Stimulated activated naive CD4-positive, alpha-beta T cell (primary cell): ENCODE measurements at regions not wholly inside any gene's neighbourhood (a gene's known extent, or its start where the extent isn't known, plus 50 kb on each side); places are given as distances from the start of the nearest gene placed in this dataset.
"Not testable (repeated sequence)": the region's sequence is repeated elsewhere in the genome, so short reads cannot be mapped to it uniquely, and the experiment has no call there.

Experiments
- DNase-seq, 6 experiments: peaks; one replicate each; lab custom pipeline; 2025; lab: John Stamatoyannopoulos, UW

DNA sequence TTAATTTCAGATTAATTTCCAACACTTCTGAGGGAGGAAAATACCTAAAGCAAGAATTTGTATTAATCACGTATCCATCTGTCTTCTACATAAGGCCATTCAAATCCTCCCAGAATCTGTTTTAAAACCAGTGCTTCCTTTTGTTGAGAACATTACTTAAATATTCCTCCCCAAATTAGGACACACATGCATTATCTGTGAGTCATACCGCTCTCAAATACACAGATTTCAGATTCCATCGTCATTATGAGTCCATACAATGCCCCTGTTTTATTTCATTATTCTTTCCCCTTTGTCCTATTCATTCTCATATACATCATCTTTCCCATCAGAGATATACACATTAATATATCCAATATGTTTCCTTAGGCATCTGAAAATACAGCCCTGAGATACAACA lies 57.3 kb upstream of the PRSS12 start:
- no peak for DNase-seq

DNA sequence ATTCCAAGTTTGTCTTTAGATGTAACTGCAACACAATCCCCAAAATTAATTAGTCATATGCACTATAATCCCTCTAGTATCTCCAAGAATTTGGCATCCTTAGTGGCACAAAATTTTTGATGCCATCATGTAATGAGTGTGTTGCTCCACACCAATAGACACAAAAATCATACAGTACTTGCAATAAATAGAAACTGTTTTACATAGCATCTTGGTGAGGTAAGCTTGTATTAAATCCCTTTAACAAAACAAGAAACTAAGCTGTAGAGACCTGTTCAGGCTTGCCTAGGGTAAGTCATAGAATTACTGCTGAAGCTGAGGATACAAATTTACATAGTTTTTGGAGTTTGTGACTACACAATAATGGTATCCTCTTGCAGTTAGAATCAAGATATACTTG lies 64.5 kb upstream of the PRSS12 start:
- no peak for DNase-seq

DNA sequence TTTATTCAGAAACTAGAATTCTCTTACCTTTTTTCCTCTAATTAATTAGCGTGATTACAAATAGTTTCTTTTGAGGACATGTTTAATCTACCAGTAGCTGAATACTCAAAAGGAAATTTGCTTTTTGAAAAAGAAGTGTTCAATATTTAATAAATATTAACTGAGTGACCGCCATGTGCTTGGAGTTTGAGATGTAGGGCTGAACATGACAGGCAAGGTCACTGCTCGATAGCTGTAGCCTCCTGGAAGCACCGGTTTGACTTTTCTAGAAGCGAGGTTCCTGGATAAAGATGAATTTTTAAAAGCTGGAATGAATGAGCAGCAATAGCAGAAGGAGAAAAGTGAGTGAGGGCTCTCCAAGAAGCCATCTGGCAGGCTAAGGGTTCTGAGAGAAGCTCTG lies 65.0 kb upstream of the PRSS12 start:
- DNase-seq, result not testable (repeated sequence)

DNA sequence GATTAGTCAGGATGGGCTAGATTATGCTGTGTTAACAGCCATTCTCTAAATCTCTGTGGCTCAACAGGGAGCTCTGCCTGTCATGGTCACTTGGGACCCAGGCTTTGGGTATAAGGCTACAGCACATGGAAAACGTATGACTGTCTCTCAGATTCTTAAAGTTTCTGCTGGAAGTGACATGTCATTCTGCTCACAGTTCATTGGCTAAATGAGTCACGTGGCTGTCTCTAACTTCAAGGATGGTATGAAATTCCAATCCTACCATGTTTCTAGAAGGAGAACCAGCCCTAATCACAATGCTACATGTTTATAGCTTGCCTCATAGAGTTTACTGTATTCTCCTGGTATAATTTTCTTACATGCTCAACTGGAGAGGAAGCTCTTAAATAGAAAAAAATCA lies 65.6 kb upstream of the PRSS12 start:
- not testable (repeated sequence) for DNase-seq

DNA sequence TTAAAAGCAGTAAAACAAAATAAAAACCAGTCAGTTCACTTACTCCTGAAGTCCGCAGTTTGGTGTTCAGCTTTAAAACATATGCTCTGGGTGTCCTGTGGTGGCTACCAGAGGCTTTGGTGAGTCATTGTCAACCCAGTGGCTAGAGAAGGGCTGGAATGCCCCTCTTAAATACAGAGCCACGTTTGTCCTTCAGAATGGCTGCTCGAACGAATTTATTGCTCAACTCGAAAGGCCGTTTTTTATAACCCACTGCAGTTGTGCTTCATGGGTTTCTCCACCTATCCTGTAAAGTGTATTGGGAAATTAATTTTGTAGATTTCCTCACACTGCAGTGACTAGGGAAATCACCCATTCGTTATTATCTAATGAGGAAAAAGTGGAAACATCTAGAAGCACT lies 66.8 kb upstream of the PRSS12 start:
- not testable (repeated sequence) for DNase-seq

DNA sequence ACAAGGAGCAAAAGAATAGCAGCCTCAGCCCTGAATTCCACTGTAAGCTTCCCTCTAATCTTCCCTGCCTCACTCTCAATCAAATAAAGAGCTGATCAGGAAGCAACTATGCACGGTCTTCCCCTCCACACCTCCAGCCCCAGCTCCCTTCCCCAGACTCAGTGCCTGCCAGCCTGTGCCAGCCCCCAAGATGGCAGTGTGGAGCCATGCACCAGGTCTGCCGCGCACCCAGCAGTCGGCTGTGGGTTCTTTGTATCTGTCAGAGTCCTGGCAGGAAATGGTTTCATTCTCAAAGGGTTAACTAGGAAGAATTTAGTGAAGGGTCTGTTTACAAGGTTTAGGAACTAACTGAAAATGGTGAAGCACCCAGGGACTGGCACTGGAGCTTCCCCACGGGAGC lies 71.3 kb upstream of the PRSS12 start:
- peak in 5 of 6 experiments; percentile 1 to 16 (median 4) for DNase-seq

DNA sequence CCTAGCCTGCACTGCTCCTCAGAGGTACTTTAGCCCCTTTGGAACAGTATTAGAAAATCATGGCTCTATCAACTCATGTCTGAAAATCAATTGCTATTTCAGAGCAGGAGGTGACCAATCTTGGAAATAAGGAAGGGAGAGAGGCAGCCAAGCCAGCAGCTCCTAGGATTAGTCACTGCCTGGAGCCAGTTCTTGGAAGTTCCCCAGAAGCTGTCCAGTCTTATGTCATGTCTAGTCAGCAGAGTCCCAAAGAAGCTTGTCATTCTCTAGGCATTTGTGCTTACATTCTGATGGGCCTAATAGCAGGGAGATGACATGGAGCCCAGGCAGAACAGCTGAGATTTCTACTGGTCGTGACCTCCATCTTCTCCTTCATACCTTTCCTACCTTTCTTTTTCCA lies 76.1 kb upstream of the PRSS12 start:
- not testable (repeated sequence) for DNase-seq

DNA sequence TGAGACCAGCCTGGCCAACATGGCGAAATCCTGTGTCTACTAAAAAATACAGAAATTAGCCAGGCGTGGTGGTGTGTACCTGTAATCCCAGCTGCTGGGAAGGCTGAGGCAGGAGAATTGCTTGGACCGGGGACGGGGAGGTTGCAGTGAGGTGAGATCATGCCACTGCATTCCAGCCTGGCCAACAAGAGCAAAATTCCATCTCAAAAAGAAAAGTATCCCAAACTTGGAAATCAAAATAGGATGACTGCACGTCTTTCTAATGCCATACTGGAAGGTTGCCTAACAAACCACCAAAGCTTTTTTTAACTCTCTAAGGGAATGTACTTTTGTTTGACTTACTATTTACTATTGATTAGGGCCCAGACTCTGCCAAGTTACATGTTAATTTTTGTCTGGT lies 79.6 kb upstream of the PRSS12 start:
- DNase-seq, result not testable (repeated sequence)

DNA sequence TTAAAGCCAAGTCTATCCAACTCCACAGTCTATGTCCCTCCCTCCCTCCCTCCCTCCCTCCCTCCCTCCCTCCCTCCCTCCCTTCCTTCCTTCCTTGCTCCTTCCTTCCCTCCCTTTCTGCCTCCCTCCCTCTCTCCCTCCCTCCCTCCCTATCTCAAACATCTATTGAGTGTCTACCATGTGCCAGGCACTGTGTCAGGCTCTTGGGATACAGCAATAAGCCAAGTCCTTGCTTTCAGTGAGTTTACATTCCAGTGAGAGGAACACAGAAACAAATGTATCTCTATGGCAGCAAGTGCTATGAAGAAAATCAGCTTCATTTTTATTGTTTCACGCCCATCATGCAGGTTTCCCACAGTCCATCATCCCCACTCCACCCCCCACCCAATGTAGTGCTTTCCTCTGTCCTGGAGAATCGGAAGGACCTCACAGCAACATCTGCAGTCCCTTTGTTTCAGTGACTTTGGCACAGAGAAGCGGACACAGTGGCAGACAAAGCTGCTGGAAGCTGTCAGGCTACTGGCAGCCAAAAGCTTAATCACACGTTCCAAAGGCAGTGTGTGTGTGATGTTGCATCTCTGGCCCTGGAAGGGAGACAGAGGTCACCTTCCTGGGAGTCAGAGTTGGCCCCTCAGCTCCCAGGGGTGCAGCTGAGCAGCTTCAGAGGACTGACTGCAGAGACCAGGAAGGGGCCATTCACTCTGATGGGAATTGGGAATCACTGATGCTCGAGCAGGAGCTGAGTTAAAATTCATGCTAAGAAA lies 81.0 kb upstream of the PRSS12 start:
- not testable (repeated sequence) for DNase-seq

DNA sequence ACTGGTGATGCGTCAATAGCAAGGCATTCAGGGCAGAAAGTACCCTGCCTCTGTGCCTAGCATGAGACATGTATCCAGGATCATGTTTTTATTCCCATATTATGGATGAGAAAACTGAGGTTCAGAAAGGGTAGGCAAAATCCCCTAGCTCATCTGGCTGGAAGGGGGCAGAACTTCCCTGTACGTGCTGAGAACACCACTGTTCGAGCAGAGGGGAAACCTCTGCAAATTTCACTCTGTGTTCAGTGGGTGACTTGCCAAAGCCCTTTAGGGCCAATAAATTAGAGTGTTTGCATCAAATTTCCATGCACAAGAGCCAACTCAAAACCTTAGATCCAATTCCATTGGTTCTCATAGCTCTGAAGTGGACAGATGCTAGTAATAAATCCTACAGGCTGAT lies 82.6 kb upstream of the PRSS12 start:
- DNase-seq, result not testable (repeated sequence)

DNA sequence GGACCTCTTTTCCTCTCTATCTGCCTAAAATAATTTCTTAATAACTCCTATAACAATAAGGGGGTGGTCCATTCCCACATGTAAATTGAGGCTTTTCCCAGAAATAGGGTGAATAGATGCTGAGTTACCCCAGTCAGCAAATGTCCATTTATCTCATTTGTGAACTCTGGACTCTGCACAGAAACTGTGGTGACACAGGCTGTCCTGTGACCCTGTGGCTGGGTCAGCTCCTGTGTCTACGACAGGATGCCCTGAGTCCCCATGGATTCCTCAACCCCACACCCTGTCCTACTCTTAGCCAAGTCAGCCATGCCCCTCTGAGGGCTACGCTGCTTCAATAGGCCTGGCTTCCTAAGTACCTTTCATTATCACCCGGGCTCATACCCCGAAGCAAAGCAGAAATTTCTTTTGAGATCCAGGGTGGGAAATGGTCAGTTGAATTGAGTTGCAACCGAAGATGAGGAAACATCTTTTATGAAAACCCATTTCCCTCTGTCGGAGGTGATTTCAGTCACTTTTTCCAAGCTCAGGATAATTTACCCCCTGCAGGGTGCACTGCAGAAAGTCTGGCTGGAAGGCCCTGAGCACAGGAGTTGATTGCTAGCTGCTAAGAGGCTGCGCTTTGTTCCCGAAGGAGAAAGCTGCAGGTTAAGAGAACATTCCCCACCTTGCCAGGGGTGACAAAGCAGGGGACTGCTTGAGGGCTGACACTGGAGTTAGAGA lies 89.5 kb upstream of the PRSS12 start:
- not testable (repeated sequence) for DNase-seq

DNA sequence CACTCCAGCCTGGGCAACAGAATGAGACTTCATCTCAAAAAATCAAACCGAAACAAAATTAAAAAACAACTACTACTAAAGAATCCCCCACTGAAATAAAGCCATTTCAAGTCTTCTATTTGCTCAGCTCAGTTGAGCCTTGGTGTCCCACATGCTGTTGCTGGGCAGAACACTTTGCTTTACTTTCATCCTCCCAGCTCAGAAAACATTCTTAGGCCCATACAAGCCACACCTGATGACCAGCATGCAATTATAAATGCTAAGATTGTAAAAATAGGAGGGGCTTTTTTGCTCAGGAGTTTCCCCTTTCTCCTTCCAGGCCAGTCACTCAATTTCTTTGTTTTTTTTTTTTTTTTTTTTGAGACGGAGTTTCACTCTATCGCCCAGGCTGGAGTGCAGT lies 94.6 kb upstream of the PRSS12 start:
- not testable (repeated sequence) for DNase-seq

DNA sequence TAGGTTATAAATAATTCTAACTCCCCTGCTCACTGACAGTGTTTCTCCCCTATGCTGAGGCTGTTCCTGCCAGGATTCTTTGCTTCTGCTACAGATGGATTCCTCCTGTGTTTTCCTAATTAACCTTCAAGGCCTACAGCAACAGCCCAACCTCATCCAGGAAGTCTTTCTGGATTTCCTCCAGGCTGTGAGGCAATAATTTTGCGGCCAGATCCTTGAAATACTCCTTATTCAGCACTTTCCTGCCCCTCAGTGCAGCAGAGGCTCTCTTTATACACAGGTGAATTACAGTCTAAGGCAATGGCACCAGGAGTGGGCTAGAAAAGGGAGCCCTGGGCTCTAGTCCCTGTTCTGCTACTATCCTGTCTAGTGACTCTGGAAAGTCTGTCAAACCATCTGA lies 102.1 kb upstream of the PRSS12 start:
- DNase-seq, result not testable (repeated sequence)

DNA sequence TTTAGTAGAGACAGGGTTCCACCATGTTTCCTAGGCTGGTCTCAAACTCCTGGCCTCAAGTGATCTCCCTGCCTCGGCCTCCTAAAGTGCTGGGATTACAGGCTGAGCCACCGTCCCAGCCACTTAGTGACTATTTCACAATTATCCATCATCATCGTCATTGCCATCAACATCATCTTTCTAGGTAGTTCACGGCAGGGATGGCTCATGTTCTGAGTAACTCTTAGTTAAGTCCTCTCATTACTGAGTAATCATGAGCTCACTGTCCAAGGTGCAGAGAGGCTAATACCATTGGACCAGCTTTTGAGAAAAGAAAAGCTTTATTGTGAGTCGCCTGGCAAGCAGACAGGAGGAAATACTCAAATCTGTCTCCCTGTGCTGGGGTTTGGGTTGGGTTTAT lies 108.6 kb upstream of the PRSS12 start:
- DNase-seq, result not testable (repeated sequence)

DNA sequence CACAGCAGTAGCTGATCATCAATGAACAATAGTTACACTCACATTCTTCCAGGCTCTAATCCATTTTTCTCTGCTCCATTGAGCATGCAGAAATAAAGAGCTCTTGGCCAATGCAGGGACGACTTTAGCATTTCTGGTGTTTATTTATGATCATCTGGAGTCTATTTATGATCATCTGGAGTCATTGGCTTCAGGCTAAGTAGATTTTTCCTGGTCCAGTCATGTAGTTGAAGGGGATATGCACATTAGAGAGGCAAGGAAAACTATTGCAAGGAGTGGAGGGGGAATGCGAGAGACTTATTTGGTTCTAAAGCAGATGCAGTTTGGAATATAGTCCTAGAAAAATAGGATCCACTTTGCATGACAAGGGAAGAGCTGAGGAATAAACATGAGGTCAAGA lies 113.0 kb upstream of the PRSS12 start:
- not testable (repeated sequence) for DNase-seq

DNA sequence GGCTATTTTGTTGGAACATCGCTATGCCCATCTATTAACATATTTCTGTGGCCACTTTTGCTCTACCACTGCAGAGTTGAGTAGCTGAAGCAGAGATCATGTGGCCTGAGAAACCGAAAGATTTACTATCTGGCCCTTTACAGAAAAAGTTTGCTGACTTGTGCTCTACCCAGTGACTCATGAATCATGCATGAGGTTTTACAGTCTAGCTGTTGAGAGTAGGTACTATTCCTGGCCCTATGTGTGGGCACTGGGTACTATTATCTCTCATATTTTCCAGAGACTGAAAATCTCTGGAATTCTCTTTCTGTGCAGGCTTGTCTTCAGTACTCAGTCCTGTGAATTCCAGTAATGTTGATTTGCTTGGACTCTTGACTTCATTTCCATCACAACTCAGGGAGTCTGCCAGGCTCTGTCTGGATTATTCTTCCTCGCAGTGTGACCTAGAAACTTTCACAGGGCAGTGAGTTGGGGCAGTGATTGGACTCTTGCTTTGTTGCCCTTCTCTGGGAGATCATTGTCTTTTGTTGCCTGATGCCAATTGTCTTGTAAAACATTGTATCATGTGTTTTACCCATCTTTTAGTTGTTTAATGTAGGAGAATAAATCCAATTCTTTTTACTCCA lies 121.3 kb upstream of the PRSS12 start:
- not testable (repeated sequence) for DNase-seq

DNA sequence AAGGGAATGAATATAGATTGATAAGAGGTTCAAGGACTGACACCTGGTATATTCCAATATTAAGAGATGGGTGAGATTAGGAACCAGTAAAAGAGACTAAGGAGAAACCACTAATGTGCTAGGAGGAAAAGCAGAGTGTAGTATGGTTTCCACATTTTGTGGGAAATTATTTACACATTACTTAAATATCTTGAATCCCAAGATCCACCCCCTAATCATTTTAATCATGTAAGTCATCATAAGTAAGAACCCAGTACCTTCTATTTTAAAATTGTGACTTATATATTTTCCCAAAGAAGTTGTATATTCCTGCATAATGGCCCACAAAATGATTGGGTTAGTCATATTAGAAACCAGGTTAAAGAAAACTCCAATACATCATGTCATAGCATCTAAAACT lies 122.0 kb upstream of the PRSS12 start:
- DNase-seq, result not testable (repeated sequence)

DNA sequence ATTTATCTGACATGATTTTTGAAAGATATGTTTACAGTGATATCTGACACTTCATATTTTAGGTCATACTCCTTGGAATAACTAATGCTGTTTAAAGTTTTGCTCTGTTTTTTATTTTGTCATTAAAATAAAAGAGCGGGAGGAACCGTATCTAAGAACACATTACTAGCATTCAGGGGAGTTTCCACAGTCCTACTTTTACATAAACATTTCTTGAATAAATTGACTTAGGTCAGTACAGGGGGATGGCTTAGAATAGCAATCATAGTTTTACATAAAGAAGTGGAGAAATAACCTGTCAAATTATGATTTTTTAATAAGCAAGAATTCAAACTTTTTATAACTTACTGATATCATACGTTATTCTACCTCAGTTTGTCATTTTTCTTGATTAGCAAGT lies 123.1 kb upstream of the PRSS12 start:
- DNase-seq, result not testable (repeated sequence)

DNA sequence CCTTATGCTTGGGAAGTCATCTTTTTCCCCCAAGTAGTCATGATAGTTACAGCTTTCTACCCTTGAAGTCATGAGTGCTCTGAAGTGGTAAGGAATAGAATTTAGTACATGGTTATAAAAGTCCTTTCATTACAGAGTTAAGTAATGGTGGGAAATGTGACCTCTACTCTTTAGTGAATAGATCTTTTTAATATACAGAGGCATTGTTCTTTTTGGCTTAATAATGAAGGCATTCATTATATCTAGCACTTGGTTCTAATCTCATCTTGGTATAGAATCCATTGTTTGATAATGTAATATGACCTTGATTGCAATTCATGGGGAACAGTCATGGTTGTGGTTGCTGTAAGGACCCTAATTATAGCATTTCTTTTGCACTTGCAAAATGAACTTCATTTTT lies 125.0 kb upstream of the PRSS12 start:
- not testable (repeated sequence) for DNase-seq

DNA sequence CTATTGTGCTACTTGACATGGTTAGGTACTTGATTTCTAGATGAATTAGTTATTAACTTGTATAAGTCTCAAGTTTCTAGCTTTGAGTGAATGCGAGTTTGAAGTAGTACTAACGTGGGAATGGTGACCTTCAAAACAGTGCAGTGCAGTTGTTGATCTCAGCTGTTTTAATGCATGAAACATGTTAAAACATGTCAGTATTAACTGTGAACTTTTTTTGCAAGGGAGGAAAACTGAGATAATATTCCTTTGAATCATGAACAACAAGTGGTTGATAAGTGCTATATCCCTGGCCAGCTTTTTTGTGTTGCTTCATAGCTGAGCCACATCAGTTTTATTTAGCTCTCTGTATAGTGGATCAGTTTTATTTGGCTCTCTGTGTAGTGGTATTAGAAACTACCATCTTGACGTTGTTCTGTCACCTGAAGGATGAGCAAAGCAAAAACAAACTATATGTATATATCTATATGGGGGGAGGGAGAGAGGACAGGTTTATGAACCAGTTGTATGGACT lies 133.1 kb upstream of the PRSS12 start:
- not testable (repeated sequence) for DNase-seq

DNA sequence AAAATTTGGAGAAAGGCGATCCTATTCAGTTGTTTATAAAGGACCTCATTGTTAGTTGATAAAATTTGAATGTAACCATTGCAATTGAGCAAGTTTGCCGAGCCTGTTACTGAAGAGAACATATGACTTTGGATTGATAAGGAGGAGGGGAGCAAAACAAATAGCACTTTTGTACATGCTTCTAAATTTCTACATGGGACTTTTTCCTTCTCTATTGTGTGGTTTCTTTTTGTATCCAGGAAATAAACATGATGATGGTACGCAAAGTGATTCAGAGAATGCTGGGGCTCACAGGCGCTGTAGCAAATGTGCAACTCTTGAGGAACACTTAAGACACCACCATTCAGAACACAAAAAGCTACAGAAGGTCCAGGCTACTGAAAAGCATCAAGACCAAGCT lies 140.2 kb upstream of the PRSS12 start:
- DNase-seq, result not testable (repeated sequence)

DNA sequence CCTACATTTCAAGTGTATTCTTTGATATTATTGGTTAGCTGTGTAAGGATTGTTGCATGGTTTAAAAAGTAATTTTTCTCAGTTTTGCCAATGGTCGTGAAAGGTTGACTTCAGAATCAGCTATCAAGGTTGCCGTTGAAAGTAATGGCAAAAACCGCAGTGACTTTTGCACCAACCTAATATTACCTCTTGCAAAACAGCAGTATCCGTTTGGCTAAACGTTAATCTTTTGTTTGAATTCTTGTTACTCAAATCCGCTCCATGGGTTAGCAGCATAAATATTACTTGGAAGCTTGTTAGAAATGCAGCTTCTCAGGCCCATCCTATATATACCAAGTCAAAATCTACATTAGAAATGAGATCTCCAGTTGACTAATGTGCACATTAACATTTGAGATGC lies 141.6 kb upstream of the PRSS12 start:
- DNase-seq, result not testable (repeated sequence)

DNA sequence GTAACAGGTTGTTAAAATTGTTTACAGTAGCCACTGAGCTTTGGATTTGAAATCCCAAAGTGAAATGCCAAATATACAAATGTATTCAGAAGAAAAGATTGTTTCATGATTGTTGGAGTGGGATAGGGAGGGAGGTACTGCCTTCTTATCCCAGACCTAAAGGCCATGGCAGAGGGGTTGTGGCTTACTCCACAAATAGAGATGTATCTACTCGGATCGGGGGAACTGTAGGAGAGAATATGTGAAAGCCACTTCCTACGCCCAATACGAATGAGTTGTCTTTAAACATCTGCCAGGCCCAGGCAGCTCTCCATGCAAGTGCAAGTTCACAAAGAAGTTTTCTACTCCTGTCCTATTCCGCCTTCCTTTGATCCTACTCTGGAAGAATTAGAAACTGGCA lies 150.2 kb upstream of the PRSS12 start:
- DNase-seq, result not testable (repeated sequence)
